ENCODE measurements at regions not wholly inside any gene's neighbourhood (a gene's known extent, or its start where the extent isn't known, plus 50 kb on each side); places are given as distances from the start of the nearest gene placed in this dataset.

DNA sequence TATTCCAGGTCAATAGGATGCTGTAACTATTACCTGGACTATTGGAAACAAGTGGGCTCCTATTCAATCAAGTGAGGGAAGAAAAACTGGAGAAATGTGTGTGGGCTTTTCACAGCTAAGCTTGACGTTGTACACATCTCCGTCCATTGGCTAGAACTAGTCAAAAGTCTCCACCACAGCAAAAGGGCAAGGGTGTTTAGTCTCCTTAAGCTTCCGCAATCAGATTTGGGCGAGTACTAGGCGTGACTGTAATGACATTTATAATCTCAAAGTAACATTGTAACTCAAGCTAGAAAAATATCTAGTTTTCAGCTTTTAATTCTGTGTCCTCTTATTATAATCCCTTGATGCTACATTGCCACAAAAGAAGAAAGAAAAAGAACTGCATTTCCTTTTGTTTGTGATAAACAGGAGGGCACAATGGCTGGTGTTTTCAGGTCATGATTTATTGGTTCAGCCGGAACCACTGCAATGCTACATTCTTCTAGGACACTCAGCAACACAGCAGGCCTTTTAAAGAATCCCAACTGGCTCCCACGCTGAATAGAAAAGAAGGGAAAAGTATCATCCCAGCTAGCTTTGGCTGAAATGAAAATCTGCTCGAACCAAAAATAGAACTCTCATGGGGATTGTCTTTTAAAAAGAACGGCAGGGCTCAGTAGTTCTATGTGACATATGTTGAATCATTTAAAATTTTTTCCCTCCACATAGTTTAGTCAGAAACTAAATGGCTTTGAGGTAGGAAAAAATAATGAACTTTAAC is 387.7 kb downstream of the BTBD3 start:
- DNase-seq, result no peak

DNA sequence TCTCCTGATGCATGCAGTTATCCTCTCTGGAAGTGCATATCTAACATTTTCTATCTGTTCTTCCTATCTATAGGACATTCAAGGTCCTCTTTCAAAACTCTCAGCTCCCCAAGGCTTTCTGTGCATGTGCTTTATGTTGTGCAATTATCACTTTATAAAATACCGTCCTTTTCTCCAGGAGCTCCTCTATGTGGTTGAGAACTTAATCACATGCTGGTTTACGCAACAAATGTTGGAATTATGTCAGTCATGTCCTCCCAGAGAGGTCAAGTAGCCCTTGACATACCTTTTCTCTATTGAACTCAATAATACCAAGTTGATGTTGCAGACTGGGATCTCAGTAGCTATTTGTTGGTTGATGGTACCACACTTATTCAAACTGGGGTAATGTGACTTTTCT is 388.4 kb downstream of the BTBD3 start:
- DNase-seq, result no peak

- DNase-seq, result no peak
Measured at GRCh38 chr20:12311094-12311865, 393.6 kb downstream of the BTBD3 start.

DNA sequence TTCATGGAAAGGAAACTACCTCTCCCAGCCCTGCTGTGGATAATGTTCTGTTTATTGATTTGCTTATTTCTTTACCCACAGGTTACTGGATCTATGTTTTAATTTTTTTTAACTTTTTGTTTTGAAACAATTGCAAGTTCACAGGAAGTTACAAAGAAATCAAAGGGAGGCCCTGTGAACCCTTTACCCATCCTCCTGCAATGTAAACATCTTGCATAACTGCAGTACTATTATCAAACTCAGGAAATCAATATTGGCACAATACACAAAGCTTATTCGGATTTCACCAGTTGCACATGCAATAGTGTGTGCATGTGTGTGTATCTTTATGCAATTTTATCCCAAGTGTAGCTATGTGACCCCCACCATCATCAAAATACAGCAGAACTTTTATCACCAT is 398.0 kb downstream of the BTBD3 start:
- no peak for DNase-seq

GRCh38 chr20:12316794-12317193 is 399.1 kb downstream of the BTBD3 start:
- DNase-seq, result no peak

- no peak for DNase-seq
Measured at GRCh38 chr20:12317433-12317832, 399.7 kb downstream of the BTBD3 start.

GRCh38 chr20:12318043-12318442 is 400.4 kb downstream of the BTBD3 start:
- no peak for DNase-seq

DNA sequence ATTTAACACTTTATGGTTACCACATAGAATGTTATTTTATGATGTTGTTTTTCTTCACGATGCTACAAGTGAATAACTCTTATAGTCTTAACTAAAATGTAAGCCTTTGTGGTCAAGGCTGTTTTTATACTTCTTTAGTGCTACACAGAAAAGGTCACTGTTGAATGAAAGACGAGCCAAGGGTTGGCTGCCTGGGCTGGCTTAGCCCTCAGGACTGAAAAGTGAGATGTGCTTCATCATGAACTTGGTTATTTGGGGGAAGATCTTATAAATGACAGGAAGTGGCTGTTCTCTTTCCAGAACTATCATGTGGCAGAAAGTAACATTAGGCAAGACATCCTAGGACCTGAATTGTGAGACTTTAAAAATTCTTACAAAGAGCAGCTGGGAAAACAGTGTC is 404.0 kb downstream of the BTBD3 start:
- DNase-seq, result no peak

- DNase-seq, result no peak
Measured at GRCh38 chr20:12327205-12327604, 409.5 kb downstream of the BTBD3 start.

DNA sequence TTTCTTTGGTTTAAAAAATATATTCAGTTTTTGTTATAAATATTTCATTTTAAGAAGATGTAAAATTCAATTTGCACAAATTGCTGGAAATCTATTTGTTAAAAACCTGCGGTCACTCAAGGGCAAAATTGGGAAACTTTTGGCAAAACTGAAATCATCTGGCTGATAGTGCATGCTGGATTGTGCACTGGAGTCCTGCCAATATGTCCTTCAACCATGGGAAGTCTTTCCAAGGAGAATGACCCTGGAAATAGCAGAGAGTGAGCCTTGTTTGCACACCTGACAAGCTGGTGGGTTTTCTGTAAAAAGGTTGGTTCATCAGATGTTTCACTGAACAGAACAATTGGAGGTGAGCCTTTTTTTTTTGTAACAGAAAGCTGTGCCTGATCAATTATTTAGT is 413.5 kb downstream of the BTBD3 start:
- DNase-seq, result no peak

- DNase-seq, result no peak
Measured at GRCh38 chr20:12337601-12338000, 419.9 kb downstream of the BTBD3 start.

- DNase-seq, result no peak
Measured at GRCh38 chr20:12345978-12346377, 428.3 kb downstream of the BTBD3 start.

GRCh38 chr20:12353842-12354241 is 436.1 kb downstream of the BTBD3 start:
- DNase-seq, result no peak

DNA sequence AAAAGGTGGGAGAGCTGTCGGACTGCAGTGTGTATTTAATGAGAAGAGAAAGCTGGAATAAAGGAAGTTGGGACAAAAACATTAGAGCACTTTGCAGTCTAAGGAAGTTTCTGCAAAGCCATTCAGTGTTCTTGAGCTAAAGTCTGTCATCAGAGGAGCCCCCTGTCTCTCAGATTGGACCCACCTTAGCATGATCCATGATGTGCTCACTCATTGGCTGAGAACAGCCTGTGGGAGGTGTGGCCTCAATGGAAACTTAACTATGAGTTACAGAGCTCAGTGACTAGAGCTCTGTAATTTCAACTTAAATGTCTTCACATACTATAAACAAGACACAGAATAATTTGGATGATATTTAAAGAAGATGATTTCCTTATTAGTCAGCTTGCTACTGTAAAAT is 437.0 kb downstream of the BTBD3 start:
- DNase-seq, result no peak

DNA sequence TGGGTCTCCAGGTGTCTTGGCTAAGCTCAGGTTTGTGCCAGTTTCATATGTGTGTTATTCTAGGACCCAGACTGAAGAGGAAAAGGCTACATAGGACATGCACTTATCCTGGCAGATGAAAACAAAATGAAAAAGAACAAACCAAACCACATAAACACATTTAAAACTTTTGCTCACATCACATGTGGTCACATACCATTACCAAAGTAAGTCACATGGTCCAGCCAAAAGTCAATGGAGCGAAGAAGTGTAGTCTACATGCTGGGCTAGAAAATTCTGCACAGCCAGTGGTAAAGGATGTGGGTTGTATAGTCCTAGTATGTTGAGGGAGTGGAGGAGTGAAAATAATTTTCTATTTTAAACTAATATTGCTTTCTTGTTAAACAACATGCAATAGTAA is 437.5 kb downstream of the BTBD3 start:
- DNase-seq, result no peak

- no peak for DNase-seq
Measured at GRCh38 chr20:12358006-12358654, 440.4 kb downstream of the BTBD3 start.

GRCh38 chr20:12358655-12359009 is 440.9 kb downstream of the BTBD3 start:
- DNase-seq, result no peak

DNA sequence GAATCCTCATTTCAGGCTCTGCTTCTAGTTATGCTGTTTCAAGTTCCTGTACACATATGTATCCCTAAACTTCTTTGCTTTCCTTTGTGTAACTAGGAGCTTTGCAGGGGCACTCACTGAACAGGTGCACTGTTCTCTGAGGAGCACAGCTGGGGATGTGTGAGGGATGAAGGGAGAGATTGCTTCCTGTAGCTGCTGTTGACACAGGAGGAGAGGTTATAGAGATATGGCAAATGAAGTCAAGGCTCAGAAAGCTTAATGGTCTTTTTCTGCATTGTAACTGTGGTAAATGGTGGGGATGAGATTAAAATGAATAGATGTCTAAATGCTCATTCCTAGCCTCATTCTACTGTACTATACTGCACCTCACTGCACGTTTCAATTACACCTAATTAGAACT is 454.3 kb downstream of the BTBD3 start:
- DNase-seq, result no peak

- DNase-seq, result no peak
Measured at GRCh38 chr20:12372557-12372956, 454.9 kb downstream of the BTBD3 start.

GRCh38 chr20:12375967-12376366 is 458.3 kb downstream of the BTBD3 start:
- no peak for DNase-seq

- DNase-seq, result no peak
Measured at GRCh38 chr20:12383821-12384220, 466.1 kb downstream of the BTBD3 start.

DNA sequence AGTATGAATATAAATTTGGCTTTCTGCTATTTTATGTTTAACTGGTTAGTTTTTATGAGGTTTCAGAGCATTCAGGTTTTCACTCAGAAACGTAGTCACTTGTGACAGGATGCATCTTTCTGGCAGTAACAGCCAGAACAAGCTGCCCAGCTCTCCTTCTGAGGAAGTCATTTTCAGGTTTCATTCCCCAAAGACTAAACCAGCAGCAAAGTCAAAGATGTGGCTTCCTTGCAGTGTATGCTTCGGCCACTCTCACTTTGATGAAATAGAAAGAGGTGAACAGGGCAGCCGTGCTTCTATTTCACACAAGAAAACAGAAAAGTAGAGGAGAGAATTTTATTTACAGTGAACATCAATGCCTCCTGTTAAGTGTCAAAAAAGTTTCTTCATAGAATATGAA is 469.1 kb downstream of the BTBD3 start:
- DNase-seq, result no peak

DNA sequence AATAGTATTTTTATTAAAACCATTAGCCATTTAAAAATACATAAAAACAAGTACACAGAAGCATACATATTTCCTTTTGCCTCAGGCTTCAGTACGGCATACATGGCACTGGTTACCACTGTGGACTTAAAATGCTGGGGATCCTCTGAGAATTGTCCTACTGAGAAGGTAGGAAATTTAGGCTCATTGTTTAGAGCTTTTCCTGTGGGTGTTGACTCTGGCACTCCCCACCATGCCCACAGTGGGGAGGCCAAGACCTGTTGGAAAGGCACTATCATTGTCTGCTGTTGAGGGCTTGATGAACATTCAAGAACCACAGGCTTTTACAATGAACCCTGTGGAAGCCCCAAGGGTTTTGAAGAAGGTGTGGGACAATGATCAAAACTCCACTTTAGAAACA is 473.4 kb downstream of the BTBD3 start:
- DNase-seq, result no peak

GRCh38 chr20:12394786-12395185 is 477.1 kb downstream of the BTBD3 start:
- no peak for DNase-seq
